ENCODE measurements at regions not wholly inside any gene's neighbourhood (a gene's known extent, or its start where the extent isn't known, plus 50 kb on each side); places are given as distances from the start of the nearest gene placed in this dataset.

GRCh38 chr14:82536566-82536965 lies 1002.9 kb upstream of the SEL1L start:
- Histone ChIP-seq H3K18ac (ENCODE audit: low read length) (no peak overlapping the region), H2AK5ac (ENCODE audit: low read length) (no peak overlapping the region), H4K8ac (ENCODE audit: low read depth, low read length) (no peak overlapping the region), H3K27me3 (ENCODE audit: insufficient read depth, low read length) (no peaks in the 10 kb centered on the region), H3K4me3 (ENCODE audit: low read depth, low read length) (no peak overlapping the region), H3K27ac (ENCODE audit: low read depth, low read length) (no peak overlapping the region), H3K14ac (ENCODE audit: low read length) (no peak overlapping the region), H3K79me2 (ENCODE audit: control insufficient read depth, insufficient read depth, low read length, poor library complexity) (no peaks in the 10 kb centered on the region), H3K4me1 (ENCODE audit: control insufficient read depth in 1 of 2, insufficient read depth in 2 of 2, low read length in 2 of 2) (no peaks in the 10 kb centered on the region), H3K36me3 (ENCODE audit: control insufficient read depth in 1 of 2, insufficient read depth in 2 of 2, low read length in 2 of 2) (no peaks in the 10 kb centered on the region), H3K9ac (ENCODE audit: low read length) (no peak overlapping the region), H3K9me3 (ENCODE audit: insufficient read depth, low read depth, low read length) (no peaks in the 10 kb centered on the region), H4K12ac (ENCODE audit: low read depth, low read length) (no peak overlapping the region), H2BK5ac (ENCODE audit: low read depth, low read length, poor library complexity) (no peak overlapping the region), H3K4ac (ENCODE audit: low read depth, low read length) (no peak overlapping the region), H3K79me1 (ENCODE audit: low read length) (no peaks in the 10 kb centered on the region), H2BK12ac (ENCODE audit: low read length) (no peak overlapping the region), H2AFZ (ENCODE audit: insufficient read depth, low read length, poor library complexity) (no peak overlapping the region), H2BK120ac (ENCODE audit: insufficient read depth, low read length, poor library complexity) (no peak overlapping the region), H4K91ac (ENCODE audit: low read depth, low read length) (no peak overlapping the region), H3K23ac (ENCODE audit: low read length) (no peak overlapping the region), H3K4me2 (ENCODE audit: low read length) (no peak overlapping the region)
- no peak for DNase-seq
- WGBS (ENCODE audit: extremely low coverage, insufficient coverage, insufficient read length): no CpG with 5 or more reads among the region's 2 CpGs

GRCh38 chr14:82537831-82538230 lies 1004.2 kb upstream of the SEL1L start:
- Histone ChIP-seq H3K79me2 (ENCODE audit: control insufficient read depth, insufficient read depth, low read length, poor library complexity) (no peaks in the 10 kb centered on the region), H3K4ac (ENCODE audit: low read depth, low read length) (no peak overlapping the region), H2AFZ (ENCODE audit: insufficient read depth, low read length, poor library complexity) (no peak overlapping the region), H2BK120ac (ENCODE audit: insufficient read depth, low read length, poor library complexity) (no peak overlapping the region), H3K9me3 (ENCODE audit: insufficient read depth, low read depth, low read length) (no peaks in the 10 kb centered on the region), H3K9ac (ENCODE audit: low read length) (no peak overlapping the region), H2BK5ac (ENCODE audit: low read depth, low read length, poor library complexity) (no peak overlapping the region), H3K18ac (ENCODE audit: low read length) (no peak overlapping the region), H4K8ac (ENCODE audit: low read depth, low read length) (no peak overlapping the region), H3K27me3 (ENCODE audit: insufficient read depth, low read length) (no peaks in the 10 kb centered on the region), H2BK12ac (ENCODE audit: low read length) (no peak overlapping the region), H3K4me3 (ENCODE audit: low read depth, low read length) (no peak overlapping the region), H3K27ac (ENCODE audit: low read depth, low read length) (no peak overlapping the region), H4K91ac (ENCODE audit: low read depth, low read length) (no peak overlapping the region), H3K4me2 (ENCODE audit: low read length) (no peak overlapping the region), H3K23ac (ENCODE audit: low read length) (no peak overlapping the region), H3K79me1 (ENCODE audit: low read length) (no peaks in the 10 kb centered on the region), H3K36me3 (ENCODE audit: control insufficient read depth in 1 of 2, insufficient read depth in 2 of 2, low read length in 2 of 2) (no peaks in the 10 kb centered on the region), H4K12ac (ENCODE audit: low read depth, low read length) (no peak overlapping the region), H3K14ac (ENCODE audit: low read length) (no peak overlapping the region), H3K4me1 (ENCODE audit: control insufficient read depth in 1 of 2, insufficient read depth in 2 of 2, low read length in 2 of 2) (no peaks in the 10 kb centered on the region), H2AK5ac (ENCODE audit: low read length) (no peak overlapping the region)
- WGBS (ENCODE audit: extremely low coverage, insufficient coverage, insufficient read length): no CpG with 5 or more reads among the region's 3 CpGs
- DNase-seq: no peak

GRCh38 chr14:82546401-82546800 lies 1012.7 kb upstream of the SEL1L start:
- Histone ChIP-seq H3K23ac (ENCODE audit: low read length) (no peak overlapping the region), H3K9me3 (ENCODE audit: insufficient read depth, low read depth, low read length) (no peaks in the 10 kb centered on the region), H3K27ac (ENCODE audit: low read depth, low read length) (no peak overlapping the region), H2BK5ac (ENCODE audit: low read depth, low read length, poor library complexity) (no peak overlapping the region), H2AFZ (ENCODE audit: insufficient read depth, low read length, poor library complexity) (no peak overlapping the region), H4K8ac (ENCODE audit: low read depth, low read length) (no peak overlapping the region), H3K27me3 (ENCODE audit: insufficient read depth, low read length) (no peaks in the 10 kb centered on the region), H4K12ac (ENCODE audit: low read depth, low read length) (no peak overlapping the region), H3K79me2 (ENCODE audit: control insufficient read depth, insufficient read depth, low read length, poor library complexity) (no peaks in the 10 kb centered on the region), H3K18ac (ENCODE audit: low read length) (no peak overlapping the region), H3K4ac (ENCODE audit: low read depth, low read length) (no peak overlapping the region), H2BK12ac (ENCODE audit: low read length) (no peak overlapping the region), H3K9ac (ENCODE audit: low read length) (no peak overlapping the region), H4K91ac (ENCODE audit: low read depth, low read length) (no peak overlapping the region), H3K4me1 (ENCODE audit: control insufficient read depth in 1 of 2, insufficient read depth in 2 of 2, low read length in 2 of 2) (peaks cover 0 to 2% of the 10 kb centered on the region in 2 experiments), H3K4me3 (ENCODE audit: low read depth, low read length) (no peak overlapping the region), H2AK5ac (ENCODE audit: low read length) (no peak overlapping the region), H3K79me1 (ENCODE audit: low read length) (peaks cover 2% of the 10 kb centered on the region), H3K14ac (ENCODE audit: low read length) (no peak overlapping the region), H2BK120ac (ENCODE audit: insufficient read depth, low read length, poor library complexity) (no peak overlapping the region), H3K36me3 (ENCODE audit: control insufficient read depth in 1 of 2, insufficient read depth in 2 of 2, low read length in 2 of 2) (no peaks in the 10 kb centered on the region), H3K4me2 (ENCODE audit: low read length) (no peak overlapping the region)
- DNase-seq: no peak
- no CpG with 5 or more reads among the region's 2 CpGs for WGBS (ENCODE audit: extremely low coverage, insufficient coverage, insufficient read length)

DNA sequence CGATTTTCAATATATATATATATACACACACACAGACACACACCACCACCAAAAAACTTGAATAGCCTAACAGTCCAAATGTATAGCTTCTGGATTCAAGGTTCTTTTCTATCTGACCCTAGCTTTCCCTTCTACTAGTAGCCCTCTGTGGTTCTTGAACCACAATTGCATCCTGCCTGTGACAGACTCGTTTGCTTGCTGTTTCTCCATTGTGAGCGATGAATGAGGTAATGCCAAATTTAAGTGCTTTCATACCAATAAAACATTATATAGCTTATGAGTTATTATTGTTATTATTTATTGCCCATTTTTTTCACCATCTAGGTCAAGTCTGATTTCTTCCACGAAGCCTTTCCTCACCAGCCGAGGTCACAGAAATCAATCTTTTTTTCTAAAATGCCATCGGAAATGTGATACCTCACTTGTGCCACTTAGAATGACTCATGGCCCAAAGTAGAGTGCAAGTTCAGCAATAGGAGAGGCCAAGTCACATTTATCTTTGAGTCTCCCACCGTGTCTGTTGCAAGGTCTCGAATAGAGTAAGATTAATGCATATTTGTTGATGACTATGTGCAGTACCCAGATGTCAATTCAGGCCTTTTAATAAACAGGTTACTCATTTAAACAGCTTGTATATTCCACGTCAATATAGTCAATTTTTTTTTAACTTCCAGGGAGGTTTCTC lies 1015.8 kb upstream of the SEL1L start:
- H2BK5ac ChIP-seq (ENCODE audit: low read depth, low read length, poor library complexity): no peak overlapping the region
- no peak overlapping the region for H3K14ac ChIP-seq (ENCODE audit: low read length)
- WGBS (ENCODE audit: extremely low coverage, insufficient coverage, insufficient read length): no CpG with 5 or more reads among the region's 9 CpGs
- H4K8ac ChIP-seq (ENCODE audit: low read depth, low read length): no peak overlapping the region
- H3K23ac ChIP-seq (ENCODE audit: low read length): no peak overlapping the region
- H2AK5ac ChIP-seq (ENCODE audit: low read length): no peak overlapping the region
- no peaks in the 10 kb centered on the region for H3K27me3 ChIP-seq (ENCODE audit: insufficient read depth, low read length)
- no peaks in the 10 kb centered on the region for H3K36me3 ChIP-seq (ENCODE audit: control insufficient read depth in 1 of 2, insufficient read depth in 2 of 2, low read length in 2 of 2)
- no peak overlapping the region for H3K18ac ChIP-seq (ENCODE audit: low read length)
- no peak overlapping the region for H4K91ac ChIP-seq (ENCODE audit: low read depth, low read length)
- no peak overlapping the region for H3K4ac ChIP-seq (ENCODE audit: low read depth, low read length)
- no peaks in the 10 kb centered on the region for H3K79me2 ChIP-seq (ENCODE audit: control insufficient read depth, insufficient read depth, low read length, poor library complexity)
- peaks cover 2% of the 10 kb centered on the region for H3K79me1 ChIP-seq (ENCODE audit: low read length)
- no peak overlapping the region for H4K12ac ChIP-seq (ENCODE audit: low read depth, low read length)
- no peak overlapping the region for H2BK12ac ChIP-seq (ENCODE audit: low read length)
- H3K4me2 ChIP-seq (ENCODE audit: low read length): no peak overlapping the region
- no peaks in the 10 kb centered on the region for H3K9me3 ChIP-seq (ENCODE audit: insufficient read depth, low read depth, low read length)
- DNase-seq: no peak
- no peak overlapping the region for H2BK120ac ChIP-seq (ENCODE audit: insufficient read depth, low read length, poor library complexity)
- H3K9ac ChIP-seq (ENCODE audit: low read length): no peak overlapping the region
- no peak overlapping the region for H2AFZ ChIP-seq (ENCODE audit: insufficient read depth, low read length, poor library complexity)
- peaks cover 0 to 2% of the 10 kb centered on the region in 2 experiments for H3K4me1 ChIP-seq (ENCODE audit: control insufficient read depth in 1 of 2, insufficient read depth in 2 of 2, low read length in 2 of 2)
- H3K27ac ChIP-seq (ENCODE audit: low read depth, low read length): no peak overlapping the region
- no peak overlapping the region for H3K4me3 ChIP-seq (ENCODE audit: low read depth, low read length)
